Fibroblast of lung (primary cell): ENCODE measurements at regions not wholly inside any gene's neighbourhood (a gene's known extent, or its start where the extent isn't known, plus 50 kb on each side); places are given as distances from the start of the nearest gene placed in this dataset.
"Not testable (repeated sequence)": the region's sequence is repeated elsewhere in the genome, so short reads cannot be mapped to it uniquely, and the experiment has no call there.

Experiments used
- CTCF ChIP-seq, 2 donors: IDR thresholded peaks in 1 of 2; conservative IDR thresholded peaks in 1 of 2; 1 replicate in 1 of 2; 2 replicates in 1 of 2; pipeline ENCODE4 v1.5.1; 2011 to 2012; ENCODE audit warnings: low read length in 2 of 2, control low read depth in 1 of 2, inconsistent platforms in 1 of 2, low read depth in 1 of 2, mild to moderate bottlenecking in 1 of 2
- EZH2 ChIP-seq: IDR thresholded peaks from 2 replicates; pipeline ENCODE4 v1.5.1; 2012; ENCODE audit warnings: low read length, control low read depth, mild to moderate bottlenecking; ENCODE audit errors: missing control alignments

GRCh38 chr15:44860168-44860567 is 96.3 kb upstream of the TERB2 start:
- TF ChIP-seq CTCF (conservative IDR thresholded peaks at IDR 0.05 in 1 of 2, IDR thresholded peaks at IDR 0.05 in 1 of 2; ENCODE audit: low read depth in 1 of 2, low read length in 2 of 2); EZH2: not testable (repeated sequence)
